Stimulated activated CD8-positive, alpha-beta memory T cell treated with anti-CD3 and anti-CD28 coated beads, Interleukin-4, amount 100 ng/mL, for 48 hours (primary cell): ENCODE measurements at regions not wholly inside any gene's neighbourhood (a gene's known extent, or its start where the extent isn't known, plus 50 kb on each side); places are given as distances from the start of the nearest gene placed in this dataset.

Source experiments
- DNase-seq: peaks from one replicate; pipeline ENCODE4 v3.0.0-alpha.2; 2020

- no peak for DNase-seq
These were observed 105.4 kb upstream of the ESR1 start for GRCh38 chr6:151701911-151702562.

DNA sequence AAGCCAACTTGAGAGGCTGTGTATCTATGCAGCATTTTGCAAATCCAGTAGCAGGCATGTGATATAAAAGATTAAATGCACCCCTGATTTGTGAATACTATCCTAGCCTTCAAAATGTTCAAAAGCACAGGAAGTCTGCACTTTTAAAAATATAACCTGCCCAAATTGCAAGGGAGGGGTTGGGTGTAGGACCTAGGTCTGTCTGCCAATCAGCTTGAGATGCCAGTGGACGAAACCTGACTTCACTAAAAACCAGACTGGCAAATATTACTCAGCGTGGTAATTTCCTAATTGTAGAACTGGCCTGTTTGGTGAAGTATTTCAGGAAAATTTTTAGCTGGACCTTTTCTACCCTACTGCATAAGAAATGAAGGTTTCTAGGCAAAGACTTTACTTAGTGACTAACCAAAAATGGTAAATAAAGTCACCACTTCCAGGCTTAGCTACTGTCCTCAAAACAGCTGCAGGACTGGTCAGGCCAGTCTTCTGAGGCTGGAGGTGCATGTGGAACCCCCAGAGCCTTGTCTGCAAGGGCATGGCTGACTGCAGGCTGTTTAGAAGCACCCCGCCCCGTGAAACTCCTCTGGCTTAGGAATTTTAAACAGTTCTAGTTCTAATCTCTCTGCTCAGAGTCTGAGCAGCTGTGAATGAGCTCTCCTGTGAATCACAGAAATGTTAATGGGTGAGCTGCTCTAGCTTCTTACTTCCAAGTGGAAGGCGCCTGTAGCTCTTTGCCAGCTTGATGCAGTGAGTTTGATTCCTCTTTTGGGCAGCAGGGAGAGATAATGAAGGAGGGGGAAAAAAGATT lies 104.4 kb upstream of the ESR1 start:
- no peak for DNase-seq

GRCh38 chr6:151704383-151704782 lies 103.1 kb upstream of the ESR1 start:
- DNase-seq, result peak; percentile 47

GRCh38 chr6:151705993-151706733 lies 101.3 kb upstream of the ESR1 start:
- DNase-seq, result no peak

DNA sequence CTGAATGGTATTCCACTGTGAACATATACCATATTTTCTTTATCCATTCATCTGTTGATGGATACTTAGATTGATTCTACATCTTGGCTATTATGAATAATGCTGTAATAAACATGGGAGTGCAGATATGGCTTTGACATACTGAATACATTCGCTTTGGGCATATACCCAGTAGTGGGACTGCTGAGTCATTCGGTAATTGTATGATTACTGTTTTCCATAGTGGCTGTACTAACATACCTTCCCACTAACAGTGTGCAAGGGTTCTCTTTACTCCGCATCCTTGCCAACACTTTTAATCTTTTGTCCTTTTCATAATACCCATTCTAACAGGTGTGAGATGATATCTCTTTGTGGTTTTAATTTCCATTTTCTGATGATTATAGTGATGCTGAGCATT lies 98.2 kb upstream of the ESR1 start:
- DNase-seq, result no peak

DNA sequence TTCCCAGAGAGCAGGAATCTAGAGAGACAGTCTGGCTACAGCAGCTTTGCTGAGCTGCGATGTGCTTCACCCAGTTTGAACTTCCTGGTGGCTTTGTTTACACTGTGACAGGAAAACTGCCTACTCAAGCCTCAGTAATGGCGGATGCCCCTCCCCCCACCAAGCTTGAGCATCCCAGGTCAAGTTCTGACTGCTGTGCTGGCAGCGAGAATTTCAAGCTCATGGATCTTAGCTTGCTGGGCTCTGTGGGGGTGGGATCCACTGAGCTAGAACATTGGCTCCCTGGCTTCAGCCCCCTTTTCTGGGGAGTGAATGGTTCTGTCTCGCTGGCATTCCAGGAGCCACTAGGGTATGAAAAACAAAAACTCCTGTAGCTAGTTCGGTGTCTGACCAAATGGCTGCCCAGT lies 91.0 kb upstream of the ESR1 start:
- DNase-seq, result no peak

DNA sequence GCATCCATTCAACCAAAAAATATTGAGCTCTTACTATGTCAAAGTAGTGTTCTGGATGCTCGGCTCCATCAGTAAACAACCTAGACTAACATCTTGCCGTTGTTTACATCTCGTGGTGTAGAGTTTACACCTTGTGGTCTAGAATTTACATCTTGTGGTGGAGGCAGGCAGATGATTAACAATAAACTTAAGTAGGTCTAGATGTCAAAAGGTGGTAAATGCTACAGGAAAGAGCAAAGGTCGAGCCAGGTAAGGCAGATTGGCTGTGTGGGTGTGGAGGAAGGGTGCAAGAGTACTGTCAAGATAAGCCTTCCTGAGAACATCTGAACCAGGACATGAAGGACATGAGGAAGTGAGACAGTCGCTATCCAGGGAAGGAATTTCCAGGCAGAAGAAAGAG lies 88.4 kb upstream of the ESR1 start:
- DNase-seq, result no peak

GRCh38 chr6:151721146-151721545 lies 86.3 kb upstream of the ESR1 start:
- no peak for DNase-seq

DNA sequence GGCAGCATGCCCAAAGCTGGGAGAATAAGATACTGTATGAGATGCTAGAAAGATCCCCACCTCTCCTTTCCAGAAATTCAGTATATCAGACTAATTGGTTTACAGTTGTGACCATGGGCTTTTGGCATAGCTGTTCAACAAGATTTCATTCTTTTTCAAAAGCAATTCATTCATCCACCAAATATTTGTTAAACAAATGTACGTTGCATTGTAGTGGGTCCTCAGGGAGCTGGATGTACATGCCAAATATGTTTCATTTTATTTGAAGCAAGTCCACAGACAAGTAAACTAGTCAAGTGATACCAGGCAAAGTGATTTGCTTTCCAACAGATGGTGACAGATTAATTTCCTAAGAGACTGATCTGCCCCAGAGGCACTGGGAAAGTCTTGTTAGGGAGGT lies 85.8 kb upstream of the ESR1 start:
- no peak for DNase-seq

- no peak for DNase-seq
These were observed 85.1 kb upstream of the ESR1 start for GRCh38 chr6:151722342-151722741.

- peak; percentile 51 for DNase-seq
These were observed 84.3 kb upstream of the ESR1 start for GRCh38 chr6:151723152-151723551.

DNA sequence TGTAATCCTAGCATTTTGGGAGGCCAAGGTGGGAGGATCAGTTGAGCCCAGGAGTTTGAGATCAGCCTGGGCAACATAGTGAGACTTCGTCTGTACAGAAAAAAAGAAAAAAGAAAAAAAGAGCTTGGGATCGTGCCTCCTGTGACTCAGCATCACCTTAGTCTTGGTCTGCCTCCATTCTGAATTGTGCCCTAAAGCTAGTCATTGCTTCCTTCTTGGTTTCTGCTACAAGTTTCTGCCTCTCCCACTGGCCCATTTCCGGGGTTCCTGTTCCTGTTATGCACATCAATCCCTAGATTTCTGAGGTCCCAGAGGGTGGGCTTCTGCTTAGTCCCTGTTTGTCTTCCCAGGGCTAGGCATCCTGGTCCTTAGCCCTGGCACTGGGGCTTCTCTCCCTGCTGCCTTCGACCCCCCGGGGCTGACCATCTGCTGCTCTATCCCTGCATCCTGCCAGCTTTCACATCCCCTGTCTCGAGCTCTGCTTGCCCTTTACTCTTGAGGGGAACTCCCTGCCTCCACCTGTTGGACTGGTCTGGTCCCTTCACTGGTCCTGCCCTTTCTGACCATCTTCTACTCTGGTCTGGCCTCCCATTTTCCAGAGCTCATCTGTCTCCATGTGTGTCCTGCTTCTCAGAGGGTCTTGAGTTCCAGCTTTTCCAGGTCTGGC lies 77.5 kb upstream of the ESR1 start:
- DNase-seq, result no peak

GRCh38 chr6:151730496-151730870 lies 77.0 kb upstream of the ESR1 start:
- DNase-seq, result no peak

- DNase-seq, result no peak
These were observed 76.2 kb upstream of the ESR1 start for GRCh38 chr6:151731313-151731712.

- no peak for DNase-seq
These were observed 73.7 kb upstream of the ESR1 start for GRCh38 chr6:151733680-151734320.

- no peak for DNase-seq
These were observed 69.2 kb upstream of the ESR1 start for GRCh38 chr6:151738267-151738666.

DNA sequence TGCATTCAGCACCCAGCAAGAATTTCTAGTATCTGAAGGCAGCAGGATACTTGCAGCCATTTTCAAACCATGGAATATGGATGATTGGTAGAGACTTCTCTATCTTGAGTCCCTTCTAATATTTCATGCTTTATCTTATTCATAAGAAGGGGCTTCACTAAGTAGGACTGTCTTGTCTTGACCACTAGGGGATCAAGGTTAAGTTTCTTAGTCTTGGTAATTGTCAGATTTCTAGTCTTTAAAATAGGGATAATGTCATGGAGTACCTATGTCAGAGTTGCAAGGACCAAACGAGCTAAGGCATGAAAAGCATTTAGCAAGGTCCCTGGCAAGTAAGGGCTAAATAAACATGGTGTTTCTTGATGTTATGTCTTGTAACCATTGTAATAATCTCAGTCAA lies 68.5 kb upstream of the ESR1 start:
- DNase-seq, result no peak

- DNase-seq, result no peak
These were observed 66.7 kb upstream of the ESR1 start for GRCh38 chr6:151740820-151741219.

- no peak for DNase-seq
These were observed 59.6 kb upstream of the ESR1 start for GRCh38 chr6:151747896-151748295.

DNA sequence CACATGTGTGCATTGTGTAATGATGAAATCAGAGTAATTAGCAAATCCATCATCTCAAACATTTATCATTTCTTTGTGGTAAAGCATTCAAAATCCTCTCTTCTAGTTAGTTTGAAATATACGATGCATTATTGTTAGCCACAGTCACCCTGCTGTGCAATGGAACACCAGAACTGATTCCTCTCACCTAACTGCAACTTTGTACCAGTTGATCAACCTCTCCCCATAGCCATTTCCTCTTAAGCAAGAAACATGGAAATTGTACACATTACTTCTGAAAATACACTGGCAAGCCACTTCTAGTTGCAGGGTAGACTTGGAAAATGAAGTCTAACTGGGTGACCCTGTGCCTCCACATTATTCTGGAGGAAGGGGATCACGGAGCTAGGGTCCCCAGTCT lies 58.1 kb upstream of the ESR1 start:
- no peak for DNase-seq

- DNase-seq, result no peak
These were observed 53.9 kb upstream of the ESR1 start for GRCh38 chr6:151753581-151753980.

DNA sequence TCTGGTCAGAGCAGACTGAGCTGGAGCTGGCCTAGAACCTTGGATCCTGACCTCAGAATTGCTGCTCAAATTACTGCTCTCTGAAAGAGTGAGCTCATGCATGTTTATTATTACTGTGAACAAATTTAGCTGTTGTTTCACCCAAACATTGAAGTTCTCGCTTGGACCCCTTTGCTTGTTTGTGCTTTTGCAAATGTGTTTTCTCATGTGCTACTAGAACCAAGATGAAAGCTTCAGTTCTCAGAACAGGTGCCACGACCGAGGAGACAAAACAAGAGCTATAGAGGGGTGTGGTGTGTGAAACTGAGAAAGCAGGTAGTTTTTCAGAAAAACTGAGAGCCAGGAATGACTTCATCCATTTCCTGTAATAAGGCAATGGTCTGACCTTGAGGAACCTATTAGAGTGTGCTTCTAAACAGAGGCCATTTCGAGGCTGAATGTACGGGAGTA lies 50.0 kb upstream of the ESR1 start:
- DNase-seq, result peak; percentile 28
